ENCODE measurements at regions not wholly inside any gene's neighbourhood (a gene's known extent, or its start where the extent isn't known, plus 50 kb on each side); places are given as distances from the start of the nearest gene placed in this dataset.

- Histone ChIP-seq H4K20me1 (replicated peaks; ENCODE audit: control insufficient read depth, extremely low read depth, insufficient read depth, low read length) (no peaks in the 10 kb centered on the region), H3K27me3 (ENCODE audit: control insufficient read depth in 2 of 2, insufficient read depth in 2 of 2, low read length in 2 of 2) (no peaks in the 10 kb centered on the region), H3K27ac (ENCODE audit: insufficient read depth, low read depth, low read length) (no peak overlapping the region), H3K4me1 (ENCODE audit: control insufficient read depth, extremely low read depth, insufficient read depth, low read length) (peaks cover 3% of the 10 kb centered on the region), H3K4me3 (replicated peaks in 1 of 3; ENCODE audit: insufficient read depth in 1 of 3, low read depth in 1 of 3, low read length in 3 of 3) (no peak overlapping the region), H3K9me3 (replicated peaks; ENCODE audit: control insufficient read depth, insufficient read depth, low read length) (no peaks in the 10 kb centered on the region), H2AFZ (ENCODE audit: low read depth, low read length) (no peak overlapping the region), H3K36me3 (ENCODE audit: control insufficient read depth in 2 of 2, extremely low read depth in 1 of 2, insufficient read depth in 2 of 2, low read length in 2 of 2) (no peaks in the 10 kb centered on the region), H3K4me2 (ENCODE audit: insufficient read depth, low read length) (no peak overlapping the region), H3K9me1 (replicated peaks; ENCODE audit: control insufficient read depth, extremely low read depth, insufficient read depth, low read length) (no peaks in the 10 kb centered on the region), H3K79me2 (ENCODE audit: control insufficient read depth, insufficient read depth, low read length) (no peaks in the 10 kb centered on the region), H3K9ac (replicated peaks; ENCODE audit: extremely low read depth, insufficient read depth, low read length) (no peak overlapping the region)
- BruUV-seq (replicated peaks): no TSS peak
- FAIRE-seq (no peak), DNase-seq (ENCODE audit: low read depth, low spot score) (no peak)
- POLR2A ChIA-PET: no interaction called here
- CTCF ChIA-PET: interaction anchor here (1.6 kb wide), 1 partner anchor 16 kb away, joined by 5 read pairs; no protein-coding TSS in a partner anchor
- dilution Hi-C loops (cut with MboI; ENCODE audit: extremely low pct_ligation_motif_present, low sequenced_read_pairs) (no loop called here), intact Hi-C loops (cut with micrococcal nuclease) (no loop called here)
- TF ChIP-seq MYC (IDR thresholded peaks at IDR 0.05; ENCODE audit: low read depth, low read length): no peak
- TF ChIP-seq GATA2 (IDR thresholded peaks at IDR 0.05; ENCODE audit: insufficient read depth, insufficient read length, low read depth, low read length): no peak
- no peak for TF ChIP-seq POLR2AphosphoS5 (IDR thresholded peaks at IDR 0.05; ENCODE audit: insufficient read depth, low read depth, low read length)
- TF ChIP-seq, protein P1, sequence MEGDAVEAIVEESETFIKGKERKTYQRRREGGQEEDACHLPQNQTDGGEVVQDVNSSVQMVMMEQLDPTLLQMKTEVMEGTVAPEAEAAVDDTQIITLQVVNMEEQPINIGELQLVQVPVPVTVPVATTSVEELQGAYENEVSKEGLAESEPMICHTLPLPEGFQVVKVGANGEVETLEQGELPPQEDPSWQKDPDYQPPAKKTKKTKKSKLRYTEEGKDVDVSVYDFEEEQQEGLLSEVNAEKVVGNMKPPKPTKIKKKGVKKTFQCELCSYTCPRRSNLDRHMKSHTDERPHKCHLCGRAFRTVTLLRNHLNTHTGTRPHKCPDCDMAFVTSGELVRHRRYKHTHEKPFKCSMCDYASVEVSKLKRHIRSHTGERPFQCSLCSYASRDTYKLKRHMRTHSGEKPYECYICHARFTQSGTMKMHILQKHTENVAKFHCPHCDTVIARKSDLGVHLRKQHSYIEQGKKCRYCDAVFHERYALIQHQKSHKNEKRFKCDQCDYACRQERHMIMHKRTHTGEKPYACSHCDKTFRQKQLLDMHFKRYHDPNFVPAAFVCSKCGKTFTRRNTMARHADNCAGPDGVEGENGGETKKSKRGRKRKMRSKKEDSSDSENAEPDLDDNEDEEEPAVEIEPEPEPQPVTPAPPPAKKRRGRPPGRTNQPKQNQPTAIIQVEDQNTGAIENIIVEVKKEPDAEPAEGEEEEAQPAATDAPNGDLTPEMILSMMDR (IDR thresholded peaks at IDR 0.05; ENCODE audit: extremely low read depth in 1 of 2, insufficient read depth in 1 of 2, low read depth in 1 of 2, low read length in 2 of 2): no peak
- TF ChIP-seq EZH2 (IDR thresholded peaks at IDR 0.05; ENCODE audit: borderline replicate concordance, low read depth, low read length, severe bottlenecking): no peak
- TF ChIP-seq, protein P2, sequence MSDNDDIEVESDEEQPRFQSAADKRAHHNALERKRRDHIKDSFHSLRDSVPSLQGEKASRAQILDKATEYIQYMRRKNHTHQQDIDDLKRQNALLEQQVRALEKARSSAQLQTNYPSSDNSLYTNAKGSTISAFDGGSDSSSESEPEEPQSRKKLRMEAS (IDR thresholded peaks at IDR 0.05; ENCODE audit: insufficient read depth, insufficient read length): no peak
- no peak for TF ChIP-seq FOS (IDR thresholded peaks at IDR 0.05; ENCODE audit: borderline replicate concordance, insufficient read depth, low read length)
- no peak for TF ChIP-seq JUN (IDR thresholded peaks at IDR 0.05; ENCODE audit: borderline replicate concordance, insufficient read depth, insufficient read length, low read depth)
- TF ChIP-seq POLR2A (IDR thresholded peaks at IDR 0.05; ENCODE audit: low read depth, low read length): no peak
Measured at GRCh38 chr5:106374956-106375355, 1295.8 kb downstream of the EFNA5 start.

Data from endothelial cell of umbilical vein (primary cell).